GM23248 (cell line): ENCODE measurements at regions not wholly inside any gene's neighbourhood (a gene's known extent, or its start where the extent isn't known, plus 50 kb on each side); places are given as distances from the start of the nearest gene placed in this dataset.

Experiments used
- EZH2 ChIP-seq: fragments of 200-600 bp; sonication (generic); IDR thresholded peaks from 2 replicates; pipeline ENCODE4 v1.6.1; 2018; ENCODE audit warnings: antibody characterized with exemption, mild to moderate bottlenecking; ENCODE audit not compliant: insufficient read depth, poor library complexity, severe bottlenecking
- EZH2phosphoT487 ChIP-seq: fragments of 200-600 bp; sonication (generic); IDR thresholded peaks from 2 replicates; pipeline ENCODE4 v1.6.1; 2018; ENCODE audit warnings: antibody characterized with exemption, moderate library complexity, mild to moderate bottlenecking, low read depth; ENCODE audit not compliant: insufficient read depth

DNA sequence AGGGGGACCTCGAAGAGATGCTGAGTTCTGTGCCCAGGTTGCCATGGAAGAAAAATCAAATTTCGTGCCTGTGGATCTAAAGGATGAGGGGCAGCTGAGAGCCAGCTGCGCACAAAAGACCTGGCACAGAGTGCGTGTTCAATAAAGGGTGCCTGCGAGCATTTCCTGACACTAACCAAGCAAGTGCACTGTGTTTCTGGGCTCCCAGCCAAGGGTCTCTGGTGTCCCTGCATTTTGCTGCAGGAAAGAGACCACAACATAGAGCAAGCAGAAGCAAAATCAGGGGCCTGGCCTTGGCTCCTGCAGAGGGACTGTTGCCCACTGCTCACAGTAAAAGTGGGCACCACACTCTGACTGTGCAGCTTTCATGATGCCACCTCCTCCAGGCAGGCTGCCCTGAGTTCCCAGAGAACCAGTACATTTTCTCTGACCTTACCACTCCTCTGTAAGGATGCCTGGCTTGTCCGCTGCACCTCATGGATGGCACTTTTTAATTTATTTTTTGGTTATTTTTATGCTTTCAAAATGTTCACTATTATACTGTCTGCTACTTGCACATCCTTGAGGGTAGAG, 70.8 kb upstream of the GPR12 start:
- TF ChIP-seq EZH2, result no peak
- TF ChIP-seq EZH2phosphoT487, result no peak
